Kidney tubule cell (primary cell): ENCODE measurements at regions not wholly inside any gene's neighbourhood (a gene's known extent, or its start where the extent isn't known, plus 50 kb on each side); places are given as distances from the start of the nearest gene placed in this dataset.
"Not testable (repeated sequence)": the region's sequence is repeated elsewhere in the genome, so short reads cannot be mapped to it uniquely, and the experiment has no call there.

Source experiments
- DNase-seq: peaks from one replicate; pipeline ENCODE4 v3.0.0-alpha.2; 2018; ENCODE audit warnings: low spot score

GRCh38 chr20:30393523-30393922 is 863.9 kb upstream of the DEFB115 start:
- not testable (repeated sequence) for DNase-seq

- DNase-seq = not testable (repeated sequence)
Measured at GRCh38 chr20:30397111-30397510, 860.4 kb upstream of the DEFB115 start.

GRCh38 chr20:30405061-30405460 is 852.4 kb upstream of the DEFB115 start:
- not testable (repeated sequence) for DNase-seq

GRCh38 chr20:30405585-30405984 is 851.9 kb upstream of the DEFB115 start:
- DNase-seq = not testable (repeated sequence)

GRCh38 chr20:30406370-30406769 is 851.1 kb upstream of the DEFB115 start:
- DNase-seq = not testable (repeated sequence)

- DNase-seq = no peak
Measured at GRCh38 chr20:30412972-30413371, 844.5 kb upstream of the DEFB115 start.

- DNase-seq = not testable (repeated sequence)
Measured at GRCh38 chr20:30417387-30417786, 840.1 kb upstream of the DEFB115 start.

- not testable (repeated sequence) for DNase-seq
Measured at GRCh38 chr20:30418378-30418777, 839.1 kb upstream of the DEFB115 start.

GRCh38 chr20:30419466-30419865 is 838.0 kb upstream of the DEFB115 start:
- no peak for DNase-seq

GRCh38 chr20:30419871-30420420 is 837.5 kb upstream of the DEFB115 start:
- not testable (repeated sequence) for DNase-seq
